ENCODE measurements at regions not wholly inside any gene's neighbourhood (a gene's known extent, or its start where the extent isn't known, plus 50 kb on each side); places are given as distances from the start of the nearest gene placed in this dataset.

DNA sequence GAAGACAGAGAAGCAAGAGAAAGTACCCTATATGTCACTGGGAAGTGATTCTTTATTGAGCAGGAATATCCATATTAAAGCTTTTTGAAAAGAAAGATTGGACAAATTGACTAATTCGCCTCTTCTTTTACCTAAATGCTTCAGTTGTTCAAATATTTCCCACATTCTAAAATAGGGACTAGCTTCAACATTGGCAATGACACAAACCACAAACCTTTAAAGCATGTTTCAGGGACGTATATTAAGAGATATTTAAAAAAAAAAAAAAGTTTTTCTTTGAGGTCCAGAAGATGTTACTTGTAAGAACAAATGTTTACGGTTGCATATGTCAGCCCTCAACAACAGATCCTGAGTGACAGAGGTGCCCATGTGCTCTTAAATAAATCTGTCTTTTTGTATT is 235.0 kb upstream of the NFIA start:
- TF ChIP-seq, protein P1, sequence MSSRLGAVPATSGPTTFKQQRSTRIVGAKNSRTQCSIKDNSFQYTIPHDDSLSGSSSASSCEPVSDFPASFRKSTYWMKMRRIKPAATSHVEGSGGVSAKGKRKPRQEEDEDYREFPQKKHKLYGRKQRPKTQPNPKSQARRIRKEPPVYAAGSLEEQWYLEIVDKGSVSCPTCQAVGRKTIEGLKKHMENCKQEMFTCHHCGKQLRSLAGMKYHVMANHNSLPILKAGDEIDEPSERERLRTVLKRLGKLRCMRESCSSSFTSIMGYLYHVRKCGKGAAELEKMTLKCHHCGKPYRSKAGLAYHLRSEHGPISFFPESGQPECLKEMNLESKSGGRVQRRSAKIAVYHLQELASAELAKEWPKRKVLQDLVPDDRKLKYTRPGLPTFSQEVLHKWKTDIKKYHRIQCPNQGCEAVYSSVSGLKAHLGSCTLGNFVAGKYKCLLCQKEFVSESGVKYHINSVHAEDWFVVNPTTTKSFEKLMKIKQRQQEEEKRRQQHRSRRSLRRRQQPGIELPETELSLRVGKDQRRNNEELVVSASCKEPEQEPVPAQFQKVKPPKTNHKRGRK (CRISPR knock-in tag; IDR thresholded peaks at IDR 0.05; ENCODE audit: borderline replicate concordance), result no peak
- TF ChIP-seq, protein P2, sequence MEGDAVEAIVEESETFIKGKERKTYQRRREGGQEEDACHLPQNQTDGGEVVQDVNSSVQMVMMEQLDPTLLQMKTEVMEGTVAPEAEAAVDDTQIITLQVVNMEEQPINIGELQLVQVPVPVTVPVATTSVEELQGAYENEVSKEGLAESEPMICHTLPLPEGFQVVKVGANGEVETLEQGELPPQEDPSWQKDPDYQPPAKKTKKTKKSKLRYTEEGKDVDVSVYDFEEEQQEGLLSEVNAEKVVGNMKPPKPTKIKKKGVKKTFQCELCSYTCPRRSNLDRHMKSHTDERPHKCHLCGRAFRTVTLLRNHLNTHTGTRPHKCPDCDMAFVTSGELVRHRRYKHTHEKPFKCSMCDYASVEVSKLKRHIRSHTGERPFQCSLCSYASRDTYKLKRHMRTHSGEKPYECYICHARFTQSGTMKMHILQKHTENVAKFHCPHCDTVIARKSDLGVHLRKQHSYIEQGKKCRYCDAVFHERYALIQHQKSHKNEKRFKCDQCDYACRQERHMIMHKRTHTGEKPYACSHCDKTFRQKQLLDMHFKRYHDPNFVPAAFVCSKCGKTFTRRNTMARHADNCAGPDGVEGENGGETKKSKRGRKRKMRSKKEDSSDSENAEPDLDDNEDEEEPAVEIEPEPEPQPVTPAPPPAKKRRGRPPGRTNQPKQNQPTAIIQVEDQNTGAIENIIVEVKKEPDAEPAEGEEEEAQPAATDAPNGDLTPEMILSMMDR (IDR thresholded peaks at IDR 0.05), result no peak
- TF ChIP-seq, protein P3, sequence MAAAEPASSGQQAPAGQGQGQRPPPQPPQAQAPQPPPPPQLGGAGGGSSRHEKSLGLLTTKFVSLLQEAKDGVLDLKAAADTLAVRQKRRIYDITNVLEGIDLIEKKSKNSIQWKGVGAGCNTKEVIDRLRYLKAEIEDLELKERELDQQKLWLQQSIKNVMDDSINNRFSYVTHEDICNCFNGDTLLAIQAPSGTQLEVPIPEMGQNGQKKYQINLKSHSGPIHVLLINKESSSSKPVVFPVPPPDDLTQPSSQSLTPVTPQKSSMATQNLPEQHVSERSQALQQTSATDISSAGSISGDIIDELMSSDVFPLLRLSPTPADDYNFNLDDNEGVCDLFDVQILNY (CRISPR knock-in tag; IDR thresholded peaks at IDR 0.05), result no peak
- TF ChIP-seq SP1 (CRISPR knock-in tag; conservative IDR thresholded peaks at IDR 0.05) (no peak), ZNF219 (CRISPR knock-in tag; IDR thresholded peaks at IDR 0.05; ENCODE audit: borderline replicate concordance) (no peak), ZBTB21 (CRISPR knock-in tag; IDR thresholded peaks at IDR 0.05; ENCODE audit: borderline replicate concordance) (no peak), JAZF1 (CRISPR knock-in tag; IDR thresholded peaks at IDR 0.05) (no peak)
